ENCODE measurements at regions not wholly inside any gene's neighbourhood (a gene's known extent, or its start where the extent isn't known, plus 50 kb on each side); places are given as distances from the start of the nearest gene placed in this dataset.

GRCh38 chr6:55950071-55950814, 74.9 kb upstream of the BMP5 start:
- H3K4me3 Mint-ChIP-seq: no peak overlapping the region
- no peaks in the 10 kb centered on the region for H3K9me3 Mint-ChIP-seq
- H3K27me3 Mint-ChIP-seq (ENCODE audit: low read depth): no peaks in the 10 kb centered on the region
- no peaks in the 10 kb centered on the region for H3K4me1 Mint-ChIP-seq
- no peak for TF ChIP-seq CTCF (conservative IDR thresholded peaks at IDR 0.05)
- H3K36me3 Mint-ChIP-seq (ENCODE audit: low read depth): no peaks in the 10 kb centered on the region
- no peak for DNase-seq (ENCODE audit: low read depth, low spot score)
- H3K27ac Mint-ChIP-seq (ENCODE audit: unreplicated experiment): no peak overlapping the region

DNA sequence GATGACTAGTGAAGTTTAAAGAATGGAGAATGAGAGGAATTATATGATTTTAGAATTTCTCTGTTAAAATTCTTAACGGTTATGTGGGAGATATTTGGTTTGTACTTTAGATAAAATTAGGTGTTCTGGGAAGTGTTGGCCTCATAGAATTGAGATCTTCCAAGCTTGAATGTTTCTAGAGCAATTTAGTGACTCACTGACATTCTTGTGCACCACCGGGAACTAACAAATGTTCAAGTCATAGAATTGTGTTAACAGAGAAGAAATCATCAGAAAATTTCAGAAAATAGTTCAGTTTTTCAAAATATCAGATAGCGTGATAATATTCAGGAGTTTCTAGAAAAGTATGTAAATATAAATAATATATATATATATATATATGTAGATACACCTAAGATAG, 67.9 kb upstream of the BMP5 start:
- no peak for DNase-seq (ENCODE audit: low read depth, low spot score)
- no peaks in the 10 kb centered on the region for H3K4me1 Mint-ChIP-seq
- no peak overlapping the region for H3K27ac Mint-ChIP-seq (ENCODE audit: unreplicated experiment)
- H3K36me3 Mint-ChIP-seq (ENCODE audit: low read depth): no peaks in the 10 kb centered on the region
- no peak overlapping the region for H3K4me3 Mint-ChIP-seq
- no peak for TF ChIP-seq CTCF (conservative IDR thresholded peaks at IDR 0.05)
- no peaks in the 10 kb centered on the region for H3K9me3 Mint-ChIP-seq
- no peaks in the 10 kb centered on the region for H3K27me3 Mint-ChIP-seq (ENCODE audit: low read depth)

DNA sequence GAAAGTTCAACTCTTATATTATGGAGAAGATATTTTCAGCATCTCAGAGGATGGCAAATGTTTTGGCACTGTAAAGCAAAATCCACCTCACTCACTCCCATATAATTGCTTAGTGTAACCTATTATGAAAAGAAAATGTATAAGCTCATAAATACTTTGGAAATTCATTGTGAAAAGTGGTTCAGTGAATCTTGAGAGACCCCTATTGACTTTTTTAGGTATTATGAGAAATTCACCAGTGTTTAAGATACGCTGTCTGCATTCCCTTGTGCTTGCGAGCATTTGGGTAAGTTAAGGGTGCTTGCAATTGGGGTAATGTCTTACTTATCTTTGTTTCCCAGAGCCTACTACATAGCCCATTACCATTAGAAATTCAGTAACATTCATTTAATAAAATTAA, 66.3 kb upstream of the BMP5 start:
- Mint-ChIP-seq H3K4me1 (no peaks in the 10 kb centered on the region), H3K36me3 (ENCODE audit: low read depth) (no peaks in the 10 kb centered on the region), H3K9me3 (no peaks in the 10 kb centered on the region), H3K27ac (ENCODE audit: unreplicated experiment) (no peak overlapping the region), H3K4me3 (no peak overlapping the region), H3K27me3 (ENCODE audit: low read depth) (no peaks in the 10 kb centered on the region)
- DNase-seq (ENCODE audit: low read depth, low spot score): no peak
- TF ChIP-seq CTCF (conservative IDR thresholded peaks at IDR 0.05): peak; percentile 33

- H3K36me3 Mint-ChIP-seq (ENCODE audit: low read depth): no peaks in the 10 kb centered on the region
Measured at GRCh38 chr6:55937951-55938690, 62.7 kb upstream of the BMP5 start.

More at GRCh38 chr6:55937951-55938690, 62.7 kb upstream of the BMP5 start:
- H3K4me3 Mint-ChIP-seq: no peak overlapping the region
- DNase-seq (ENCODE audit: low read depth, low spot score): no peak
- H3K9me3 Mint-ChIP-seq: no peaks in the 10 kb centered on the region
- H3K27ac Mint-ChIP-seq (ENCODE audit: unreplicated experiment): no peak overlapping the region
- no peaks in the 10 kb centered on the region for H3K4me1 Mint-ChIP-seq
- H3K27me3 Mint-ChIP-seq (ENCODE audit: low read depth): no peaks in the 10 kb centered on the region
- TF ChIP-seq CTCF (conservative IDR thresholded peaks at IDR 0.05): no peak
